ENCODE measurements at regions not wholly inside any gene's neighbourhood (a gene's known extent, or its start where the extent isn't known, plus 50 kb on each side); places are given as distances from the start of the nearest gene placed in this dataset.
A peak's percentile ranks its signal among the peaks of the same experiment; 100 is the strongest.
"Not testable (repeated sequence)": the region's sequence is repeated elsewhere in the genome, so short reads cannot be mapped to it uniquely, and the experiment has no call there.

GRCh38 chr4:19523964-19524363, 727.7 kb upstream of the SLIT2 start:
- no peak for DNase-seq (ENCODE audit: low spot score)

- DNase-seq (ENCODE audit: low spot score) = no peak
These were observed 728.7 kb upstream of the SLIT2 start for GRCh38 chr4:19522966-19523365.

- DNase-seq (ENCODE audit: low spot score) = no peak
These were observed 730.7 kb upstream of the SLIT2 start for GRCh38 chr4:19520939-19521520.

GRCh38 chr4:19514276-19515070, 737.2 kb upstream of the SLIT2 start:
- DNase-seq (ENCODE audit: low spot score) = no peak

- DNase-seq (ENCODE audit: low spot score) = no peak
These were observed 739.6 kb upstream of the SLIT2 start for GRCh38 chr4:19512086-19512485.

- DNase-seq (ENCODE audit: low spot score) = no peak
These were observed 740.7 kb upstream of the SLIT2 start for GRCh38 chr4:19510993-19511392.

- DNase-seq (ENCODE audit: low spot score) = no peak
These were observed 743.3 kb upstream of the SLIT2 start for GRCh38 chr4:19508442-19508841.

- DNase-seq (ENCODE audit: low spot score) = no peak
These were observed 754.0 kb upstream of the SLIT2 start for GRCh38 chr4:19497705-19498104.

- DNase-seq (ENCODE audit: low spot score) = no peak
These were observed 754.9 kb upstream of the SLIT2 start for GRCh38 chr4:19496756-19497155.

GRCh38 chr4:19494961-19495360, 756.7 kb upstream of the SLIT2 start:
- no peak for DNase-seq (ENCODE audit: low spot score)

- DNase-seq (ENCODE audit: low spot score) = no peak
These were observed 759.1 kb upstream of the SLIT2 start for GRCh38 chr4:19492606-19493005.

- peak; percentile 38 for DNase-seq (ENCODE audit: low spot score)
These were observed 765.3 kb upstream of the SLIT2 start for GRCh38 chr4:19486400-19486799.

- no peak for DNase-seq (ENCODE audit: low spot score)
These were observed 772.9 kb upstream of the SLIT2 start for GRCh38 chr4:19478791-19479190.

GRCh38 chr4:19473569-19473968, 778.1 kb upstream of the SLIT2 start:
- DNase-seq (ENCODE audit: low spot score) = no peak

- DNase-seq (ENCODE audit: low spot score) = no peak
These were observed 779.0 kb upstream of the SLIT2 start for GRCh38 chr4:19472666-19473065.

- DNase-seq (ENCODE audit: low spot score) = not testable (repeated sequence)
These were observed 781.7 kb upstream of the SLIT2 start for GRCh38 chr4:19470001-19470400.

- DNase-seq (ENCODE audit: low spot score) = no peak
These were observed 789.6 kb upstream of the SLIT2 start for GRCh38 chr4:19462117-19462516.

GRCh38 chr4:19455850-19456602, 795.7 kb upstream of the SLIT2 start:
- no peak for DNase-seq (ENCODE audit: low spot score)

- DNase-seq (ENCODE audit: low spot score) = no peak
These were observed 796.5 kb upstream of the SLIT2 start for GRCh38 chr4:19455196-19455595.

- DNase-seq (ENCODE audit: low spot score) = no peak
These were observed 813.5 kb upstream of the SLIT2 start for GRCh38 chr4:19438233-19438632.

- no peak for DNase-seq (ENCODE audit: low spot score)
These were observed 814.7 kb upstream of the SLIT2 start for GRCh38 chr4:19437008-19437407.

- no peak for DNase-seq (ENCODE audit: low spot score)
These were observed 822.0 kb upstream of the SLIT2 start for GRCh38 chr4:19429684-19430083.

GRCh38 chr4:19425146-19425545, 826.6 kb upstream of the SLIT2 start:
- DNase-seq (ENCODE audit: low spot score) = no peak

All from HT-29 (cell line).